Right kidney (tissue), 1 donor: ENCODE measurements at regions not wholly inside any gene's neighbourhood (a gene's known extent, or its start where the extent isn't known, plus 50 kb on each side); places are given as distances from the start of the nearest gene placed in this dataset.

Experiments used
- DNase-seq: peaks from one replicate; pipeline ENCODE4 v3.0.0-alpha.2; 2016

DNA sequence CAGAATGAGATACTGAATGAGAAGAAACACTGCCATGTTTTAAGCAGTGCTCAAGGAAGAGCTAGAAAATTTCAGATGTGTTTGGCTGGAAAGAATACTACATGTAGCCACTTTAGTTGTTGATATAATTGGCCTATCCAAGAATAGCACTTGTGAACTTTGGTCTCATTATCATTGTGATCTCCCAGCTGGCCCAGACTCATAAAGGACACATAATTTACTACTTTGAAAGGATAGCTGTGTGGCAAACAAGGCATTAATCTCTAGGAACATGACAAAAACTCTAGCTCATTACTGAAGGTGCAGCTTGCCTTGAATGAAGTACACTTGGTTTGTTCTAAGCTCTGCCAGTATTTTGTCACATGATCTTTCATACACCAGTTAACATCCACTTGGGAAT lies 356.3 kb downstream of the CSNK1G3 start:
- no peak for DNase-seq

DNA sequence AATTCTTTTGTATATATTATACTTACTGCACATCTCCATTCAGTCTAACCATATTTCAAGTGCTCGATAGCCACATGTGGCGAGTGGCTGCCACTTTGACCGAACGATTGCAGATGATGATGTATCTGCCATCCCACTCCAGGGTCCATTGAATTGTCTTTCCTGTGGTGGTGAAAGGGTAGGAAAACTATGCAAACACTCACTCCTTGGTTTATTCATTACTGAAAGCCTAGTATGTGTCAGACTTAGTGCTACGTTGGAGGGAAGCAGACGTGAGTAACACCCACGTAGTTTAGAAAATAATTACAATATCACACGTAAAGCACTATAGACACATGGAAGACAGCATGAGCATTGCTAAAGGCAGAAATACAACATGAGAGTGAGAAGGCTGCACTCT lies 353.7 kb downstream of the CSNK1G3 start:
- DNase-seq, result no peak

DNA sequence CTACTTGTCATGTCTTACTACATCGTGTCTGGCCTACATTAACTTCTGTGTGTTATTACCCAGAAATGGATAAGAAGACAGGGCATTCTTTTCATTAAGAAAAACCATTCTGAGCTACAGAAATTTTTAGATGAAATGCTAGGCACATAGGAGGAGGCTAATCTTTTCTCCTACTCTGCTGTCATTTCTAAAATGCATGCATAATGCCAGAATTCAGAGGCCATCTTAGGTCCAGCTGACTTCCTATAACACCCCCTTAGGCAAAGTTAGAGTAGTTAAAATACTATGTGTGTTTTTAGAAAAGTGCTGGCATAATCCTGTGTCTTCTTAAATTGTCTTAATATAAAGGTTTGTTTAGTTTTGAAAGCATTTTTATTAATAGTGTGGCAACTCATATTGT lies 352.6 kb downstream of the CSNK1G3 start:
- DNase-seq, result no peak

DNA sequence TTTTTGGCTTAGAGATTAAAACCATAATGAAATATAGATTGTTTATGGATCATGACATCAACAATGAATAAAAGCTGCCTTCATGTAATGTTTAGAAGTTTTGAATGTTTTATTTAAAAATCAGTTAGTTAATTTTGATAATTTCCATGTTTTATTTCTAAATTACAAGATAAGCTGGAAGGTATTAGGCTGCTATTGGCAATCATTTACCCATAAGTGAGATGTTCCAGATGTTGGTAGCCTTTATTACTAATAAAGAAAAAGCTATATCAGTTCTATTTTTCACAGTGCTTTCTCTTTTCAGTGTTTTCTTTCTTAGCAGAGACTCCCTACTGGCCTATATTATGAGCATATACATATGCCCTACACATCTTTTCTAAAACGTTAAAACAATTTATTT lies 347.0 kb downstream of the CSNK1G3 start:
- no peak for DNase-seq

DNA sequence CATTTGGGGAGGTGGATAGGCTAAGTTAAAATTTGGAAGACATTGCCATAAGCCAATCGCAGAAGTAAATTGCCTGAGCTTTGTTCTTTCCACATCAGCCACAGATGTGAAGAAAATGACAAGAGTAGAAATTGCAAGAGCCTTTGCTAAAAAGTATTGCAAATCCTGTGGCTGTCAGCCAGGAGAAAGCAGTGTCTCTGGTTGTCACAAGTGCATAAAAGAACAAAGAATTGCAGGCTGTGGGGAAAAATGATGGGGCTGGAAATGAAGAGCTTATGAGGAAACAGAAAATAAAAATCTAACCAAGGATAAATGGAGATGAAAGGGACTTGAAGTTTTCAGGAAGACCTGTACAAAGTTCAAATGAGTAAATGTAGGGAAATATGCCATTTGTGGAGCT lies 344.8 kb downstream of the CSNK1G3 start:
- no peak for DNase-seq

DNA sequence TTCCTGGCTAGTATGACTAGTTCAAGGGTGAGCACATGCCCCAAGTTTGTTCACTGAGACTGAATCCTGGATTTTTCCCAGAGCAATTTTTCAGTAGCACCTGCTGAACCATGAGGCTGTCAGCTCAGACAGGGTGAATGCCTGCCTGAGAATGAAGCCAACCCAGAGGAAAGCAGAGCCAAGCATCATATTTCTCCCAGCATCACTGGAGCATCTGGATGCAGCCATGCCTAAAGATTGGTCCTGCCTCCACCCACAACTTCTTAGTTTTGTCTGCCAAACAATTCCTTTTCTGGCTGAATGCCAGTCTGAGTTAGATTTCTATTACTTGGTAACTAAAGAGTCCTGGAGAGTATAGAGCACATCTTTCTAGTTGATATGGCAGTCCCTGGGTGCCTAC lies 343.6 kb downstream of the CSNK1G3 start:
- DNase-seq, result no peak

DNA sequence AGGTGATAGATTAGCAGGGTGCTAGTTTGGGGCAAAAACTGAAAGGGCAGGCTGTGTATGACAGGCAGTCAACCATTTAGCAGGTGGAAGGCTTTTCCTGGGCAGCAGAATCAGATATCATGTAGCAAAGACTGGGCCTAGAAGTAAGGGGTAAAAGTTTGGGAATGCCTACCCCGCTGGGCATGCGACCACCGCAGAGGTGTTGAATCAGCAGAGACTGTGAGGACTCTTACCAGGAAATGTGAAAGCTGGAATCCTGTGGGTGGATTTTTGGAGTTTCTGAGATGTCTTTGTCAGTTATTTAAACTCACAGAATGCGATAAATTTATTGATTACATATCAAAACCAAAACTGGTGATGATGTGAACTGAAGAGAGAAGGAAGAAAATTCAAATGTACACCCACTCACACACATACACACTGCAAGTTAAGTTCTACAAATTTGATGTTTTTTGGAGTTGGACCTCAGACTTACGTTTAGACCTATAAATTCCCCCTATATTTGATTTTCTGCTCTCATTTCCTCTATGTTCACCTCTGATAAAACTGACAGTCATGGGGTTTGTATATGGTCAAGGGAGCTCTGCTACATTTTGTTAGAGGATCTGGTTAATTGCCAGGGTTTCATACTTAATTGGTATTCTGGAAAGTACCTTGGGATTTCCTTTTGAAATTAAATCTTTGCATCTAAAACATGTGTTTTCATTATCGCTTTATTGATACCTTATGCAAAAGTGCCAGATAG lies 333.6 kb downstream of the CSNK1G3 start:
- DNase-seq, result no peak

DNA sequence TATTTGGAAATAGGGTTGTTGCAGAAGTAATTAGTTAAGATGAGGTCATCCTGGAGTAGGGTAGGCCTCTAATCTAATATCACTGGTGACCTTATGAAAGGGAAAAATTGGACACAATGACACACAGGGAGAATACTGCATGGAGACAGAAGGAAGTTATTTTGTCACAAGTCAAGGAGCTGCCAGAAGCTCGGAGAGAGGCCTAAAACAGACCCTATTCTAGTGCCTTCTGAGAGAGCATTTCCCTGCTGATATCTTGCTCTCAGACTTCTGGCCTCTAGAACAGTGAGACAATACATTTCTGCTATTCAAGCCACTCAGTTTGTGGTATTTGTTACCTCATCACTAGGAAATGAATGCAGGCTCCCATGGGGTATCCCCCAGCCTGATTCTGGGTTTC lies 332.9 kb downstream of the CSNK1G3 start:
- no peak for DNase-seq

DNA sequence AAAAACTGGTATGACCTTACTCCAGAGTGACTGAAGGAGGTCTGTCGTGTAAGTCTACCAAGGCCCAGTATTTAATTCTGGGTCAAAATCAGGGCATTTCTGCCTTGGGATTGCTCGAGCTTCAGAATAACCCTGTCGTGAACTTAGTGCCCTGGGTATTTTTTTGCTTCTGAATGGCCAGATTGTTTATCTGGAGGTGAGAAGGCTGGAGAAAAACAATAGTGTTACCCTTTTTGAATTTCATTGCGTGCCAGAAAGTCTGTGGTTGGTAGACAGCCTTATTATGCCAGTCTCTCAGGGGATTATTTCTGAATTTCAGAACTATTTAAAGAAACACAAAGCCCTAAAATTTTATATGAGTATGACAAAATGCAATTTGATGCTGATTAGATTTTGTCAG lies 323.4 kb downstream of the CSNK1G3 start:
- DNase-seq, result no peak

DNA sequence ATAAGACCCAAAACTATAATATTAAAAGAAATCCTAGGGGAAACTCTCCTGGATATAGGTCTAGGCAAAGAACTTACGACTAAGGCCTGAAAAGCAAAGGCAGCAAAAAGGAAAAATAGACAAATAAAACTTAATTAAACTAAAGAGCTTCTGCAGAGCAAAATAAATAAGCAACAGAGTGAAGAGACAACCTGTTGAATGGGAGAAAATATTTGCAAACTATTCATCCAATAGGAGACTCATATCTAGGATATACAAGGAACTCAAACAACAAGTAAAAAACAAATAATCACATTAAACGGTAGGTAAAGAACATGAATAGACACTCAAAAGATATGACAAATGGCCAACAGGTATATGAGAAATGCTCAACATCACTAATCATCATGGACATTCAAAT lies 318.6 kb downstream of the CSNK1G3 start:
- DNase-seq, result no peak

DNA sequence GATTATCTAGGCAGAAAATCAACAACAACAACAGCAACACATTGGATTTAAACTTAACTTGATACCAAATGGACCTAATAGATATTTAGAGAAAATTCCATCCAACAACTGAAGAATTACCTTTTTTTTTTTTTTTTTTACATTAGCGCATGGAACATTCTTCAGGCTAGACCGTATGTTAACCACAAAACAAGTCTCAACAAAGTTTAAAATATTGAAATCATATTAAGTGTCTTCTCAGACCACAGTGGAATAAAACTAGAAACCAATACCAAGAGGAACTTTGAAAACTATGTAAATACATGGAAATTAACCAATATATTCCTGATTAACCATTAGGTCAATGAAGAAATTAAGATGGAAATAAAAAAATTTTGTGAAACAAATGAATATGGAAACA lies 315.8 kb downstream of the CSNK1G3 start:
- DNase-seq, result no peak

DNA sequence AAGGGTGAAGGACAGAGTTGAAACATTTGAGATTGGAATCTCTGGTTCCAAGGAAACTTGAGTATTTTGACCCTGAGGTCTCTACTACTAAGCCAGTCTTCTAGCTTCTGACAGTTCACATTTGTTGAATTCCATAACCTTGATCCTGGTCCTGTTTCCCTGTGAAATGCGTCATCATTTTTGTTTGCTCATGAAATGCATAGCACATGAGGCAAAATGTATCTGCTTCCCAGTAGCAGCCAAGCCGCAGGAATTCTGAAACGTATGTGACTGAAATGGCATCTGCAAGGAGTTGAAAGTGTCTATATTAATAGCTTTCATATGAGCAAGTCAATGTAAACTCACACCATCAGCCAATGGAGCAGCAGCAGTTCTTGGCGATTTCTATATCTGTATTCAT lies 307.9 kb downstream of the CSNK1G3 start:
- DNase-seq, result no peak

DNA sequence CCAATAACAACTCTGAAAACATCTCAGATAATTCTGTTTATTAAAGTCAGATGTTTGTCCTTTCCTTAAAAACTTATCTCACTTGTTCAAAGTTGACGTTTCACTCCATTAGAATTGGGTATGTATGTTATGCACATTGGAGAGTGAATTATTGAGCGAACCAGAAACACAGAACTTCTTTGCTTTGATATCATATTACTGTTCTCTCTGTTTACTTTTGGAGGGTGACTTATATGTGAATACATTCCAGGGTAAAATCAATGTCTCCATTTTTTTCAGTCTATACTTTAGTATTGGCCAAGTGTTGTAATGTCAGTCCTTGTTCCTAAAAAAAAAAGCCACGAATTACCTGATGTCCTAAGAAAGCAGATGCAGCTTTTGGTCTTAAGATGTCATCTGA lies 307.4 kb downstream of the CSNK1G3 start:
- no peak for DNase-seq

DNA sequence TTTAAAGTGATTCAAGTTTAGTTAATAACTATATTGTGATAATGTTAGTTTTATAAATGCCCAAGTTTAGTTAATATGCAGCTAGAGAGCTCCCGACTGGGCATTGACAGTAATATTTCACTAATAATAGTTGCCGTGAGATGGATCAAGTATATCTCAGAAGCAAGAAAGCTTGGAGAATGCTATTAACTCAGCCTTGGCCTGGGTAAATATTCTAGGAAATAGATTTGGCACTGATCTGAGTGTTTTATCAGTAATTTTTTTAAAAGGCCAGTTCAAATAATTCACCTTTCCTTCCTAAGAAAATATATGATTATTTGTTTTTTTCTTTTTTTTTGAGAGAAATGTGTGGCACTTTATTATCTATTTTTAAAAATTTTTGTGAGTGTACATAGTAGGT lies 305.3 kb downstream of the CSNK1G3 start:
- no peak for DNase-seq

DNA sequence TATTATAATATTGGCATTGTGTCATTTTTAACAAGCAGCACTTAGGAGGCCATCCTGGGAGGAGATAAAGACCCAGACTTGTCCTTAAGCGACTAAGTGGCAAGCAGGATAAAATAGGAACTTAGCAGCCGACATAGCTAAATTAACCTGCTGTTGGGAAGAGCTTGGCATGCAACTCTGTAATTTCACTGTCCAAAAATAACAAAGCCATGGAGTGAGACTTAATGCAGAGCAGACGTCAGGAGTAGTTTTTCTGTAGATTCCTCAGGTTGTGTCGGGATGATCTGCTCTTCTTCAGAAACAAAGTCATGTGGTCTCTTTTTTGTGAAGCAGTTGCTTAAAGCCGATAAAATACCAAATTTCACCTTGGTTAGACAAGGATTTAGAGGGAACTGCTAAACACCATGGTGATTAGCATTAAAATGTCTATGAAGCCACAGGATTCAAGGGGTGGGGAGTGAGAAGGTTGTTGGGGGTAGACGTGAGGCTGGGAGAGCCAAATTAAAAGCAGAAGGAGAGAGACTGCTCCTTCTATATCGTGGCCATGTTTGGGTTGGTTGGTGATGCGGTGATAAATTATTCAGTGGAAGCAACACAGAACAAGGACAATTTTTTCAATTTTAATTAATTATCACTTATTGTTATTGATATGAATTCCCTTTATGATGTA lies 303.0 kb downstream of the CSNK1G3 start:
- DNase-seq, result no peak

DNA sequence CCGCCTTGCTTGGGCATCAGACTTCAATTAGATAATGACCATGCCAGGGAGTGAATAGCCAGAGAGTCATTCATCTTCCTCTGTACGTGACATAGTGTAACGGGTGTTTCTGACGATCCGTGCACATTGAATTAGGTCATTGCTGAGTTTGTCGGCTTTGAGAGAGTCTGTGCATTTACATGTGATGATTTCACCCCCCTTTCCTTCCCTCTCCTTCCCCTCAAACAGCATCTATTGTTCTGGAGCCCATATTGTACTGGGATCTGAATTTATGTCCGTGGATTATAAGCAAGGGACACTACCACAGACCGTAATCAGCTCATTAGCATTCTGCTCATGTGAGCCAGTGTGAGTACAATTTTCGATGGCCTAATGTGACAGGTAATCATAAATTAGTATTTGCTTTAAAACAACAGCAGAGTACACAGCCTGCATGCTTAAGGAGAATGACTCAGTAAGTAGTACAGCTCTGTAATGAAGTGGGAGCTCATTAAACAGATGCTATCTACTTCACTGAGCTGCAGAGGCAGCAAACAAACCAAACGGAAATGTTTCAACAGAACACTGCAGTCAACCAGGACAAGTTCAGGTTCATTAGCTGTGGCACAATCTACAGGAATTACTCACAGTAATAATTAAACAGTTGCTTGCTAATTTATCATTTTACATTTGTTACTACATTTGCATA lies 302.1 kb downstream of the CSNK1G3 start:
- DNase-seq, result peak; percentile 57

DNA sequence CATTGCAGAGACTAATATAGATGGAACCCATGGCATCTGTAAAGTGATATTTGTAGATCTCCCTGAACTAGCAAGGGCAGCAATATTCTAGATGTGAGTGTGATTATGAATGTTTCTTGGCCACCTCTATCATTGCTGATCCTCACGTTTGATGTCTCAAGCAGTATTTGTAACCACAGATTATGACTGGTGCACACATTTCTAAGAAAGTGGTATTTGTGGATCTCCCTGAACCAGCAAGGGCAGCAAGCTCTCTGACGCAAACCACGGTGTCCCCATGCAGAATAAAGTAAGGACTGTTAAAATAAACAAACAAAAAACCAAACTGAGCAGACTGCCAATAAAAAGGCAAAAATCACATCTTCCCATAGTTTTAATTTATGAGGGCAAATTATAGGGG lies 301.3 kb downstream of the CSNK1G3 start:
- no peak for DNase-seq

DNA sequence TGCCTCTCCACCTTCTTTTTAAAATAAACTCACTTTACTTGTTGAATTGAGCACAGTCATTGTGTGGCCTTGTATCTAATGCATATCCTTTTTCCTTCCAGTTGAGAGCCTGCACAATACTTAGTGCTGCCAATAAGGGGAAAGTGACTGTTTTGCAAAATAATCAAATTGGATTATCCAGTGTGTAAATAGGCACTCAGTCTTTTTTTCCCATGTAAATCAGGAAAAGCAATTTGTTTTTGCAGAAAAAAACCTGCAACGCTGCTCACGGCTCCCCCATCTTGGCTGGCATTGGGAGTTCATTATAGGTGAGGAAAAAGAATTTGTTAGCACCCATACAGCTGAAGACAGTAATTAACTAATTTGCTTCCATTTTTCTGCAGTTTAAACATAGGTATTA lies 299.9 kb downstream of the CSNK1G3 start:
- no peak for DNase-seq

DNA sequence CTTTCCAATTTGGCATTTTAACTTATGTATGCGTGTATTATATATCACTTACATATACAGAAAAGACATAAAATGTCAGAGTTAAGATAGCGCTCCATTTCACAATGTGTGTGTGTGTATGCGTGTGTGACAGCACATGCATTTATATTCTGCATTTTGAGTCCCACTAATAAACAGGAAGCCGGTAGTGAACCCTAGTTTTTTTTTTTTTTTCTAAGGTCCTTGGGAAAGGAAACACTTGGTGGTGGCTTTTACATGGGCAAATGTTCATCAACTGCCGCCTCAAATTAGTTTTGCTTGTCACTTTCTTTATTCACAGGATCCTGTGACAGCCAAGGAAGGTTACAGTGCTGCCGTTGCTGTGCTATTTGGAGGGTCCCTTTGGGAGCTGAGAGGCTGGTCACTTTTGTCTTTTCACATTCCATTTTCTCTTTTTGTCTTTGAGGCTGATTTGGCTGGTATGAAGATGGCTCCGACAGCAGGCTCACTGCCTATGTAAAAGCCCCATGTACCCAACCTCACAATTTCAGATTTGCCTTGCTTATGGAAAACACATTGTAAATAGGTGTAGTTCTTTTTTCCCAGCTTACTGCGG lies 298.9 kb downstream of the CSNK1G3 start:
- no peak for DNase-seq

DNA sequence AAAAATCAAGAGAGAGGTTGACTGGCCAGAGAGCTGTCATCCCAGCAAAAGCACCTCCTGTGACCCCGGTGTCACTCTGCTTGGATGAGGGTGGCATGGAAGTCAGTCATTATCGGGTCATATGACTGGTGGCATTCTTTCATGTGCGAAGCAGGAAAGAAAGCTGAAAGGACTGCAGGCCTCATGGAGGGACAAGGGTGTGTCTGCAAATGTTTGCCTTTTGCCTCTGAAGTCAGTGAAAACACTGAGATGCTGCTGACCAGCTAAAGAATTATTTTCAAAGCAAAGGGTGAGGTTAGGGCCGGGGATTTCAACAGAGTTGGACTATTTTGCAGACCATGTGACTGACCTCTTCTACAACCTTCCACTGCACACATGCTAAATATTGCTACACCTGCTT lies 298.3 kb downstream of the CSNK1G3 start:
- DNase-seq, result peak; percentile 46

DNA sequence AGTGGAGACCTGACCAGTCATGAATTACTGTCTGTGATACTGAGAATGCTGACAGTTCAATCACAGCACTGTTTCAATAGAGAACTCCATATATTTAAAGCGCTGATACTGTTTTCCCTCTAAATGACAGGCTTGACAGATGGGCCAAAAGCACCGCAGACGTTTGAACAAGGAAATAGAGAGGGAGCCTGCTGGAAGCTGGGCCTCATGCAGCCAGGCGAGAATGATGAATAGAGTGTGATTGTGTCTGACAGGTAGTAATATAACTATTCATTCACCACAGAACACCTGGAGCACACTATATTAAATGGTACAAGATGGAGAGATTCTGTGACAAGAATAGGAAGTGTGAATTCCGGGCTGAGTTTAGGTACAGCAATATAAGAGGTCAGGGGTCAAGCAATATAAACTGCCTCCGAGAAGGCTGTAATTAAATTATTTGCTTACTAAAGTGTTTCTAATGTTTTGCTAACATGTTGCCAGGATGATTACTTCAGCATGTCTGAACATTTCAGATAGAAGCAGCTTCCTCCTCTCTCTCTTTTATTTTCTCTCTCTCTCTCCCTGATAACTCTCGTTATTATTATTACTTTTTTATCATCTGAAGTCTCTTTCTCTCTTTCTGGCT lies 297.7 kb downstream of the CSNK1G3 start:
- peak; percentile 52 for DNase-seq

DNA sequence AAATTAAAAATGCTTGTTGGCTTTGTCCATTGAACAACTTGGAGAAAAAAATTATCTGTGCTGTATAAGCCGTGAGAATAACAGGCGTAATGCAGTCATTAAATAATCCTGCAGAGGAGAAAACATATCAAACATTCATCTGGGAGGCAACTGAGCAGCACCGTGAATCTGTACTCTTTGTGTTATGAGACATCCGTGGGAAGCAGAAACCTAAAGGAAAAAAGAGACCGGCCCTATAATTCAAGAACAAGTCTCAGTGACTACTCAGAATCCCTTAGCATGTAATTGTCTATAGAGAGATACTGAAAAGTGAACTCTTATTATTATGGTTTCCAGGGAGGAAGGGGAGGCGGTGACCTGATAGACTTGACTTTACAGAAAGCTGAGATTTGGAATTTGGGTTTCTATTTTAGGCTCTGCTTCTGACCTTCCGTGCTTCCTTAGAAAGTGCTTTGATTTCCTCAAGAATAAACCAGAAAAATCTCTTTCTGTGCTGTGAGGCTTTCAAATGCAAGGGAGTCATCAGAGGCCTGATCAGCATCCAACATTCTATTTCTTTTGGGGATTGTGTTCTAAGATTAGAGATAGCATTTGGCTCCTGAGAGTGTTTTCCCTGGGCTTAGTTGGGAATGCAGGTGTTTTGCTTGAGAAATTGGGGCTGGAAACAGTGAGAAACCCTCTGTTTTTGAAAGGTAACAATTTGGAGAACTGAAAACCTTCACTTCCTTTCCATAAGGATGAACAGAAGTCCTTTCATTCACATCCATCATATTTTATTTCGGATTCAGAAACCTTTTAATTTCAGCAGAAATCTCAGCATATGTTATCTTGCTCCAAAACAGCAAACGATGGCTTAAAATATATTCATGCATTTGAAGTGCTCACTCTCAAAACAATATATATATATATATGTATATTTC lies 296.7 kb downstream of the CSNK1G3 start:
- DNase-seq, result no peak
